IMR-90 (cell line): ENCODE measurements at regions not wholly inside any gene's neighbourhood (a gene's known extent, or its start where the extent isn't known, plus 50 kb on each side); places are given as distances from the start of the nearest gene placed in this dataset.

ENCODE experiments used
- ATAC-seq: fragments of 200-7000 bp; cut with Tn5 transposase; 2 replicates; pipeline ENCODE4 v1.9.1; 2020; ENCODE audit warnings: low read depth, mild to moderate bottlenecking, moderate library complexity
- BruUV-seq: library from RNA; stranded (reverse); fragments of 400-500 nt; replicated peaks from 2 replicates; lab custom pipeline; 2021; lab: Mats Ljungman, UMichigan
- CTCF ChIA-PET: fragments of 300-600 bp; formaldehyde crosslinking; extraction: SDS; loops from one replicate; lab custom pipeline; 2021; ENCODE audit warnings: antibody characterized with exemption; lab: Yijun Ruan, JAX
- POLR2A ChIA-PET: fragments of 300-600 bp; sonication (Branson Sonifier 250); formaldehyde crosslinking; loops from one replicate; lab custom pipeline; 2022; ENCODE audit warnings: antibody characterized with exemption; ENCODE audit not compliant: unreplicated experiment; lab: Charles Lee
- DNase-seq: peaks from one replicate; pipeline ENCODE4 v3.0.0; 2013
- H2AFZ ChIP-seq: replicated peaks from 2 replicates; pipeline ENCODE3; 2013; ENCODE audit warnings: low read length, mild to moderate bottlenecking; ENCODE audit not compliant: poor library complexity
- H2AK5ac ChIP-seq: 2 replicates; pipeline ENCODE4 v1.6.1; 2013; ENCODE audit warnings: low read depth, low read length, inconsistent platforms
- H2AK9ac ChIP-seq: replicated peaks from 2 replicates; pipeline ENCODE3; 2013; ENCODE audit warnings: mild to moderate bottlenecking, low read depth, low read length, moderate library complexity; ENCODE audit not compliant: poor library complexity
- H2BK120ac ChIP-seq: 2 replicates; pipeline ENCODE4 v1.6.1; 2013; ENCODE audit warnings: low read depth, low read length, inconsistent platforms
- H2BK15ac ChIP-seq: 3 replicates; pipeline ENCODE4 v1.6.1; 2013; ENCODE audit warnings: low read depth, low read length, inconsistent platforms
- H2BK20ac ChIP-seq: 2 replicates; pipeline ENCODE4 v1.6.1; 2013; ENCODE audit warnings: low read depth, mild to moderate bottlenecking, inconsistent platforms, low read length, moderate library complexity
- H2BK5ac ChIP-seq: 2 replicates; pipeline ENCODE4 v1.6.1; 2013; ENCODE audit warnings: mild to moderate bottlenecking, low read depth, low read length, inconsistent platforms; ENCODE audit not compliant: poor library complexity, severe bottlenecking
- H3K14ac ChIP-seq: replicated peaks from 2 replicates; pipeline ENCODE4 v1.6.1; 2013; ENCODE audit warnings: low read depth, low read length, inconsistent platforms
- H3K18ac ChIP-seq: 2 replicates; pipeline ENCODE4 v1.6.1; 2013; ENCODE audit warnings: low read depth, low read length, control low read depth
- H3K23ac ChIP-seq: 2 replicates; pipeline ENCODE4 v1.6.1; 2013; ENCODE audit warnings: low read depth, low read length, inconsistent platforms
- H3K27ac ChIP-seq: 2 replicates; pipeline ENCODE4 v1.5.1; 2013; ENCODE audit warnings: mild to moderate bottlenecking, control low read depth, low read length; ENCODE audit not compliant: insufficient read depth
- H3K27me3 ChIP-seq: 2 replicates; pipeline ENCODE4 v1.6.1; 2013; ENCODE audit warnings: low read length; ENCODE audit not compliant: control insufficient read depth, insufficient read depth
- H3K36me3 ChIP-seq: 2 replicates; pipeline ENCODE4 v1.6.1; 2013; ENCODE audit warnings: low read length, mixed read lengths; ENCODE audit not compliant: control insufficient read depth, insufficient read depth
- H3K4ac ChIP-seq: 2 replicates; pipeline ENCODE4 v1.6.1; 2013; ENCODE audit warnings: low read depth, low read length, inconsistent platforms
- H3K4me1 ChIP-seq: 2 replicates; pipeline ENCODE4 v1.6.1; 2013; ENCODE audit warnings: low read length, mixed read lengths; ENCODE audit not compliant: control insufficient read depth, insufficient read depth
- H3K4me2 ChIP-seq: 2 replicates; pipeline ENCODE4 v1.6.1; 2013; ENCODE audit warnings: low read depth, mild to moderate bottlenecking, control low read depth, low read length, moderate library complexity
- H3K4me3 ChIP-seq: 2 replicates; pipeline ENCODE4 v1.5.1; 2013; ENCODE audit warnings: low read depth, mild to moderate bottlenecking, control low read depth, low read length, moderate library complexity; ENCODE audit not compliant: insufficient read depth
- H3K56ac ChIP-seq: 2 replicates; pipeline ENCODE4 v1.6.1; 2013; ENCODE audit warnings: low read length, inconsistent platforms; ENCODE audit not compliant: insufficient read depth; ENCODE audit errors: extremely low read depth
- H3K79me1 ChIP-seq, 2 experiments: 2 replicates each; pipeline ENCODE4 v1.6.1; 2013; ENCODE audit warnings: low read length in 2 of 2, inconsistent platforms in 1 of 2, low read depth in 1 of 2
- H3K9ac ChIP-seq: 2 replicates; pipeline ENCODE4 v1.6.1; 2013; ENCODE audit warnings: low read depth, low read length, control low read depth
- H3K9me1 ChIP-seq: 2 replicates; pipeline ENCODE4 v1.6.1; 2013; ENCODE audit warnings: low read length, inconsistent platforms; ENCODE audit not compliant: insufficient read depth
- H3K9me3 ChIP-seq: 2 replicates; pipeline ENCODE4 v1.6.1; 2013; ENCODE audit warnings: low read length; ENCODE audit not compliant: control insufficient read depth, insufficient read depth
- H4K20me1 ChIP-seq: 2 replicates; pipeline ENCODE4 v1.6.1; 2013; ENCODE audit warnings: low read length, inconsistent platforms; ENCODE audit not compliant: insufficient read depth
- H4K5ac ChIP-seq: 2 replicates; pipeline ENCODE4 v1.6.1; 2013; ENCODE audit warnings: mild to moderate bottlenecking, low read depth, low read length, control low read depth
- H4K8ac ChIP-seq, 2 experiments: 2 replicates each; pipeline ENCODE4 v1.6.1; 2013; ENCODE audit warnings: low read depth in 2 of 2, low read length in 2 of 2, control low read depth in 1 of 2, inconsistent platforms in 1 of 2
- H4K91ac ChIP-seq: 2 replicates; pipeline ENCODE4 v1.6.1; 2013; ENCODE audit warnings: low read depth, low read length, inconsistent platforms; ENCODE audit not compliant: insufficient read depth
- CHD1 ChIP-seq: IDR thresholded peaks from 2 replicates; pipeline ENCODE4 v1.6.1; 2012; ENCODE audit warnings: low read depth, low read length, improper control_type of control experiment
- WGBS, 2 experiments: methylation state at CpG; one replicate each; pipeline versions ENCODE4 v1.1.5 to v1.1.7; 2013; ENCODE audit warnings: missing lambda C conversion rate in 2 of 2; ENCODE audit not compliant: insufficient read length in 1 of 2; ENCODE audit errors: extremely low coverage in 2 of 2; 5-methylcytosine and 5-hydroxymethylcytosine counted together
- dilution Hi-C: fragments of 300-500 bp; cut with HindIII; formaldehyde crosslinking; loops from one replicate; pipeline ENCODE4 v1.14.3; 2018; ENCODE audit warnings: low sequenced_read_pairs; ENCODE audit not compliant: unreplicated experiment
- in situ Hi-C: fragments of 300-500 bp; cut with MboI; formaldehyde crosslinking; loops from 3 replicates; pipeline ENCODE4 v1.14.3; 2019; ENCODE audit warnings: low sequenced_read_pairs, inconsistent platforms, mixed read lengths
- intact Hi-C: fragments of 100-400 bp; cut with micrococcal nuclease; formaldehyde crosslinking; loops from 2 replicates; pipeline ENCODE4 v1.10.0; 2022

DNA sequence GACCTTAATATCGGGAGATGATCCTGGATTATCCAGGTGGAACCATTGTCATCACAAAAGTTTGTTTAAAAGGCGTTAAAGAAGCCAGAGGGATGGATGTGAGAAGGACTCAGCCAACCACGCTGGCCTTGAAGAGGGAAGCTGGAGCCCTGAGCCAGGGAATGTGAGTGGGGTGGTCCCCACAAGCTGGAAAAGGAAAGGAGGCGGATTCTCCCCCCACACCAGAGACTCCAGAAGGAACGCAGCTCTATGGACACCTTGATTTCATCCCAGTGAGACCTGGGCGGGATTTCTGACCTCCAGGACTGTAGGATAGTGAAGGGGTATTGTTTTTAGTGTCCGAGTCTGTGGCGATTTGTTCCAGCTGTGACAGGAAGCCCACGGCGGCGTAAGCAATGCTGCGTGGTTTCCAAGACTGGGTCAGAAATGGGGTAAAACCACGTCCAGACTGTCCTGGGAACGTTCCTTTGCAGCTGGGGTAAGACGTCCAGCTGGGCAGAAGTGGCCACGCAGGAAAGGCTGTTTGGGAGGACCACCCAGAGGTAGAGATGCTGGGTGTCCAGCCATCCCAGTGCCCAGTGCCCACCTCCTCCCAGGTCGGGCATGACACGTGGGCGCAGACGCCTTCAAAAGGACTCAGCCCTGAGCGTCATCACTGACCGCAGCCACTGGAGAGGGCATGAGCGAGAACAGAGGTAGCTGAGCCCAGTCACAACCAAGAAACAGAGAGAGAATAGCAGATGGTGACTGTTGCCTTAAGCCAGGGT lies 125.4 kb upstream of the USP29 start:
- Histone ChIP-seq H3K14ac (no peak overlapping the region), H3K9me1 (no peaks in the 10 kb centered on the region), H3K27ac (no peak overlapping the region), H3K56ac (no peak overlapping the region), H4K20me1 (no peaks in the 10 kb centered on the region), H2BK15ac (no peak overlapping the region), H3K18ac (no peak overlapping the region), H2BK5ac (no peak overlapping the region), H2AFZ (no peak overlapping the region), H4K8ac (no peak overlapping the region), H3K9ac (no peak overlapping the region), H3K23ac (no peak overlapping the region), H3K79me1 (no peaks in the 10 kb centered on the region), H2AK5ac (no peak overlapping the region), H2BK120ac (no peak overlapping the region), H4K5ac (no peak overlapping the region), H2AK9ac (no peak overlapping the region), H4K91ac (no peak overlapping the region), H3K27me3 (no peaks in the 10 kb centered on the region), H3K4me2 (no peak overlapping the region), H3K4me1 (no peaks in the 10 kb centered on the region), H3K36me3 (no peaks in the 10 kb centered on the region), H2BK20ac (no peak overlapping the region), H3K4ac (no peak overlapping the region), H3K9me3 (peaks cover 38% of the 10 kb centered on the region), H3K4me3 (no peak overlapping the region)
- in situ Hi-C loops: no loop called here
- WGBS, 2 experiments: 30% methylated on average over 9 of the region's 23 CpGs; no CpG with 5 or more reads in 1 of the 2 experiments
- no peak for TF ChIP-seq CHD1
- no peak for DNase-seq
- dilution Hi-C loops: no loop called here
- intact Hi-C loops: no loop called here
- POLR2A ChIA-PET: no interaction called here
- ATAC-seq: no peak
- CTCF ChIA-PET: no interaction called here
- BruUV-seq: no TSS peak
